ENCODE measurements at regions not wholly inside any gene's neighbourhood (a gene's known extent, or its start where the extent isn't known, plus 50 kb on each side); places are given as distances from the start of the nearest gene placed in this dataset.

DNA sequence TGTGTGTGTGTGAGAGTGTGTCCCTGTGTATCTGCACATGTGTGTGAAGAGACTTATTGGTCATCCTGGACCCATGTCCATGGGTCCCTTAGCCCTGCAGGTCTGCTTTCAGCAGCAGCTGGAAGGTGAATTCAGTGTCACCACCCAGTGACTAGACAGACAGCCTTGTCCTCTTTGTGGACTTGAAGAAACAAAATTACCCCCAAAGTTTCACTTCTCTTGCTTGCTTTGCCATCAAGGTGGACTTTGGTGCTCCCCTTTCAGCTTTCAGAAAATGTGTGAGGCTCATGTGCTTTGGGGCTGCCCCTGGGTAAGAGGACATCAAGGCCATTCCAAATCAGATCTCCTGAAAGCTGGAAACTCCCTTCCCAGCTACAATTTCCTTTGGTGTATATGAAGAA is 1063.8 kb downstream of the BCL11B start:
- H3K4me3 ChIP-seq = no peak overlapping the region
- no peaks in the 10 kb centered on the region for H3K27me3 ChIP-seq (replicated peaks; ENCODE audit: insufficient read depth)
- ATAC-seq (ENCODE audit: insufficient number of reproducible peaks, low FRiP score, low read depth) = no peak
- no peak for DNase-seq (ENCODE audit: low spot score)
- no peaks in the 10 kb centered on the region for H3K36me3 ChIP-seq
- no peaks in the 10 kb centered on the region for H3K9me3 ChIP-seq
- TF ChIP-seq, protein P1, sequence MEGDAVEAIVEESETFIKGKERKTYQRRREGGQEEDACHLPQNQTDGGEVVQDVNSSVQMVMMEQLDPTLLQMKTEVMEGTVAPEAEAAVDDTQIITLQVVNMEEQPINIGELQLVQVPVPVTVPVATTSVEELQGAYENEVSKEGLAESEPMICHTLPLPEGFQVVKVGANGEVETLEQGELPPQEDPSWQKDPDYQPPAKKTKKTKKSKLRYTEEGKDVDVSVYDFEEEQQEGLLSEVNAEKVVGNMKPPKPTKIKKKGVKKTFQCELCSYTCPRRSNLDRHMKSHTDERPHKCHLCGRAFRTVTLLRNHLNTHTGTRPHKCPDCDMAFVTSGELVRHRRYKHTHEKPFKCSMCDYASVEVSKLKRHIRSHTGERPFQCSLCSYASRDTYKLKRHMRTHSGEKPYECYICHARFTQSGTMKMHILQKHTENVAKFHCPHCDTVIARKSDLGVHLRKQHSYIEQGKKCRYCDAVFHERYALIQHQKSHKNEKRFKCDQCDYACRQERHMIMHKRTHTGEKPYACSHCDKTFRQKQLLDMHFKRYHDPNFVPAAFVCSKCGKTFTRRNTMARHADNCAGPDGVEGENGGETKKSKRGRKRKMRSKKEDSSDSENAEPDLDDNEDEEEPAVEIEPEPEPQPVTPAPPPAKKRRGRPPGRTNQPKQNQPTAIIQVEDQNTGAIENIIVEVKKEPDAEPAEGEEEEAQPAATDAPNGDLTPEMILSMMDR (IDR thresholded peaks at IDR 0.05) = no peak
- no peaks in the 10 kb centered on the region for H3K4me1 ChIP-seq (ENCODE audit: control insufficient read depth in 1 of 2, low read depth in 2 of 2)
- H3K27ac ChIP-seq = no peak overlapping the region

DNA sequence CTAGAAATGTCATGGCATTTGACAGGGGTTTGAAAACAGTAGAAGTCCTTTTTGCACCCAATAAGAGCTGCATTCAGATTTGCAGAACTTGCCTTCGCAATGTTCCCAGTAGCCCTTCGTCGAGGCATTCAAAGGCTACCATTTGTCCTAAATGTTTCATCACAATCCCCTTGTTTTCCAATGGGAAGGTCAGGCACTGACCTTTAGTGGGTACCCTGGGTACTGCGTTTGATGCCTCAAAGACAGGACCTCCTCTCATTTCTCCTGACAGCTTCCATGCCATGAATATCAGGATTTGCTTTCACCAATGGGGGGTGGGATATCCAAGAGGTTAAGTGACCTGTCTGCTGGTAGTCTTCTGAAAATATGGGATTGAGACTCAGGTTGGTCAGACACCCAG is 1063.1 kb downstream of the BCL11B start:
- H3K9me3 ChIP-seq = no peaks in the 10 kb centered on the region
- H3K27me3 ChIP-seq (replicated peaks; ENCODE audit: insufficient read depth) = no peaks in the 10 kb centered on the region
- no peaks in the 10 kb centered on the region for H3K36me3 ChIP-seq
- no peak for DNase-seq (ENCODE audit: low spot score)
- no peak for ATAC-seq (ENCODE audit: insufficient number of reproducible peaks, low FRiP score, low read depth)
- H3K4me3 ChIP-seq = no peak overlapping the region
- H3K27ac ChIP-seq = no peak overlapping the region
- no peaks in the 10 kb centered on the region for H3K4me1 ChIP-seq (ENCODE audit: control insufficient read depth in 1 of 2, low read depth in 2 of 2)
- TF ChIP-seq, protein P1 (IDR thresholded peaks at IDR 0.05) = no peak

DNA sequence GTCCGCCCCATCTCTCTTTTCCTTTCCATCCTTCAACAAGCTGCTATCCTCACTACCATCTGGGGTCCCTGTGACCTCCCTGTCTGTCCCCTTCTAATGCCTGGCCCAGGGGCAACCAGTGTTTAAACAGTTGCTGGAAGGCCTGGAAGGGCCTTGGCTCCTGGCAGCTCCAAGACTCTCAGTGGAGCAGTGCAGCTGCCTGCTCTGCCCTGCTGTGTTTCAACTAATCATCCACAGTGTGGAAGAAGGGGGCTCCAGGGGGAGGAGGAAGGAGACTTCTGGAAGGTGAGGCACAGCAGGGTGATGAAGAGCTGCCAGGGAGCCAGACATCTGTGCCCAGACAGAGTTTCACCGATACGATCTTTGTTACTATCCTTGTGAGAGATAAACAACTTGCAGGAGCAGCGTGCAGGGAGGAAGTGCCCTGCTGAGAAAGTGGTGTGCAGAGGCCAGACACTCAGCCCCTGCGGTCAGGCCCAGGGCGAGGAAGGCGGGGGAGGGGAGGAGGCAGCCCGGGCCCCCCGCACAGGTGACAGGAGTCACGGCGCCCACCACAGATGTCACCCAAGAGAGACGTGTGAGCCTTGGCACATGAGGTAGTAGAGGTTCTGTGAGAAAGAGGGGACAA is 1061.8 kb downstream of the BCL11B start:
- ATAC-seq (ENCODE audit: insufficient number of reproducible peaks, low FRiP score, low read depth) (no peak), DNase-seq (ENCODE audit: low spot score) (no peak)
- TF ChIP-seq, protein P1 (IDR thresholded peaks at IDR 0.05) = no peak
- no peak overlapping the region for H3K4me3 ChIP-seq
- H3K4me1 ChIP-seq (ENCODE audit: control insufficient read depth in 1 of 2, low read depth in 2 of 2) = no peaks in the 10 kb centered on the region
- no peaks in the 10 kb centered on the region for H3K9me3 ChIP-seq
- H3K36me3 ChIP-seq = no peaks in the 10 kb centered on the region
- no peak overlapping the region for H3K27ac ChIP-seq
- H3K27me3 ChIP-seq (replicated peaks; ENCODE audit: insufficient read depth) = no peaks in the 10 kb centered on the region

DNA sequence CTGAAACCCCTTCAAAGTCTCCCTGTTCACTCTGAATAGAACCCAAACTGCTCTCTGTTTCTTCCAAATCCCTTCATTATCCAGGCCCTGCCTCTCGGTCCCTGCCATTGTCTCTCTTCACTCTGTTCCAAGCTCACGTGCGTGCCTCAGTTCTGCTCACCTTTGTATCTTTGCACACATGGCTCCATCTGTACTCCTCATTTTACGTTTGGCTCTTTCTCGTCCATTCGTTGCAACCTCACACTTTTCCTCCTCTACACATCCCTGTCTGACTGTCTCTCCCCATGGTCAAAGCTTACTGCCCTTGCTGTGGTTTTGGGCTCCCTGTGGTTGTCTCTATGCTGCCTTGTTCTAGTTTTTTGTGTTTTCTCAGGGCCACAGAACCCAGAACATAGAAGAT is 1054.5 kb downstream of the BCL11B start:
- Histone ChIP-seq H3K36me3 (no peaks in the 10 kb centered on the region), H3K4me1 (ENCODE audit: control insufficient read depth in 1 of 2, low read depth in 2 of 2) (no peaks in the 10 kb centered on the region), H3K27me3 (replicated peaks; ENCODE audit: insufficient read depth) (no peaks in the 10 kb centered on the region), H3K27ac (no peak overlapping the region), H3K9me3 (no peaks in the 10 kb centered on the region), H3K4me3 (no peak overlapping the region)
- ATAC-seq (ENCODE audit: insufficient number of reproducible peaks, low FRiP score, low read depth) (no peak), DNase-seq (ENCODE audit: low spot score) (no peak)
- TF ChIP-seq, protein P1 (IDR thresholded peaks at IDR 0.05) = no peak

DNA sequence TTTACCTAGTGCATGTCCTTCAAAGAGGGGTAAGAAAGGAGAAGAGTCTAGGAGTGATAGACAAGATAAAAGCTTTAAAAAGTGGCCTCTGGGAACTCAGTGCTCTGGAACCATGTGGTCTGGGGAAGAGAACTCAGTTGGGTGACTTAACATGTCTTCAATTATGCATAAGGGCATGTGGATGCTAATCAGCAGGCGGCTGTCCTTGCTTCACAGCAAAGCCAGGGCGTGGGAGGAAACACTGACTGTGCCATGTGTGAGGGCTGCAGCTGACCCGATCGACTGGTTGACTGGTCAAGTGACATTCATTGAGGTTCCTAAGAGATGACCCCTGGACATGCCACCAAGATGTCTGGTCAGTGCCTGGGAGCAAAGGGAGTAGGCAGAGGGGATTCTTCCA is 1053.8 kb downstream of the BCL11B start:
- ATAC-seq (ENCODE audit: insufficient number of reproducible peaks, low FRiP score, low read depth) (no peak), DNase-seq (ENCODE audit: low spot score) (no peak)
- no peaks in the 10 kb centered on the region for H3K27me3 ChIP-seq (replicated peaks; ENCODE audit: insufficient read depth)
- no peak overlapping the region for H3K4me3 ChIP-seq
- TF ChIP-seq, protein P1 (IDR thresholded peaks at IDR 0.05) = no peak
- H3K27ac ChIP-seq = no peak overlapping the region
- H3K9me3 ChIP-seq = no peaks in the 10 kb centered on the region
- H3K4me1 ChIP-seq (ENCODE audit: control insufficient read depth in 1 of 2, low read depth in 2 of 2) = no peaks in the 10 kb centered on the region
- no peaks in the 10 kb centered on the region for H3K36me3 ChIP-seq
